T-helper 1 cell treated with Interleukin-12 subunit alpha and Interleukin-12 subunit beta and Interleukin-4 antibody, amounts not matched to agents 30 ng/mL and 1 ng/mL, for 36 hours (primary cell): ENCODE measurements at regions not wholly inside any gene's neighbourhood (a gene's known extent, or its start where the extent isn't known, plus 50 kb on each side); places are given as distances from the start of the nearest gene placed in this dataset.
"Not testable (repeated sequence)": the region's sequence is repeated elsewhere in the genome, so short reads cannot be mapped to it uniquely, and the experiment has no call there.

Experiments
- intact Hi-C: fragments of 100-400 bp; cut with micrococcal nuclease; formaldehyde crosslinking; loops from one replicate; pipeline ENCODE4 v1.15.1; 2024

- intact Hi-C loops = not testable (repeated sequence)
These were observed 51.6 kb upstream of the WAC start for GRCh38 chr10:28481346-28481745.

GRCh38 chr10:28481968-28482367 lies 51.0 kb upstream of the WAC start:
- intact Hi-C loops = no loop called here
